Chondrocyte (in vitro differentiated cells): ENCODE measurements at regions not wholly inside any gene's neighbourhood (a gene's known extent, or its start where the extent isn't known, plus 50 kb on each side); places are given as distances from the start of the nearest gene placed in this dataset.
A peak's percentile ranks its signal among the peaks of the same experiment; 100 is the strongest.
"Not testable (repeated sequence)": the region's sequence is repeated elsewhere in the genome, so short reads cannot be mapped to it uniquely, and the experiment has no call there.

Experiments used
- DNase-seq: peaks from one replicate; pipeline ENCODE4 v3.0.0; 2021; ENCODE audit warnings: mixed read lengths, low spot score
- H3K27ac Mint-ChIP-seq: one replicate; pipeline ENCODE4 v1.8.0; 2021; ENCODE audit warnings: mild to moderate bottlenecking, moderate library complexity, mixed read lengths; ENCODE audit not compliant: unreplicated experiment
- H3K27me3 Mint-ChIP-seq: 2 replicates; pipeline ENCODE4 v1.8.0; 2021; ENCODE audit warnings: low read depth, mixed read lengths
- H3K36me3 Mint-ChIP-seq: 2 replicates; pipeline ENCODE4 v1.8.0; 2021; ENCODE audit warnings: low read depth, mixed read lengths
- H3K4me1 Mint-ChIP-seq: 2 replicates; pipeline ENCODE4 v1.8.0; 2021; ENCODE audit warnings: low read depth, mild to moderate bottlenecking, mixed read lengths
- H3K4me3 Mint-ChIP-seq: one replicate; pipeline ENCODE4 v1.8.0; 2021; ENCODE audit warnings: mild to moderate bottlenecking, moderate library complexity, mixed read lengths; ENCODE audit not compliant: unreplicated experiment
- H3K9me3 Mint-ChIP-seq: 2 replicates; pipeline ENCODE4 v1.8.0; 2021; ENCODE audit warnings: low read depth, mixed read lengths
- TF ChIP-seq, protein P1 (sequence below): fragments of 200-600 bp; sonication (generic); IDR thresholded peaks from 2 replicates; pipeline ENCODE4 v1.5.0; 2021; ENCODE audit warnings: antibody characterized with exemption, mild to moderate bottlenecking, moderate library complexity

DNA sequence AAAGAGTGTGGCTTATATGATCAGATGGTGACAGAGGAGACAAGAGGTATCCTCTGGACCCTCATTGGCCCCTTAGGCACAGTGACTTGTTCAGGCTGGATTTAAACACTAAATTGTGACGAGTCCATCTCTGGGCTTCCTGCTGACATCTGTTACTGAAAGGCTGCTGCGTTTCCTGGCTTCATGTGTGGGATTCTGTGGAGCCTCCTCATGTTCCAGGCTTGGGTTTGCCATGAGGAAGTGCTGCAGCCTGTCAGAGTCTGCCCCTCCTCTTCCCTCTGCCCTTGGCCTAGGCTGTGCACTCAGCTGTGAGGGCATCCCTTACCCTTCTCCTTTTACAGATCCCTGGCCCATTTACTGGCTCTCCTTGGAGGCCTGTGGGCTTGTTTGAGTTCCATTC, 159.1 kb upstream of the TTC29 start:
- Mint-ChIP-seq H3K4me1 (peaks cover 63% of the 10 kb centered on the region), H3K9me3 (peaks cover 11% of the 10 kb centered on the region), H3K27me3 (no peaks in the 10 kb centered on the region)

DNA sequence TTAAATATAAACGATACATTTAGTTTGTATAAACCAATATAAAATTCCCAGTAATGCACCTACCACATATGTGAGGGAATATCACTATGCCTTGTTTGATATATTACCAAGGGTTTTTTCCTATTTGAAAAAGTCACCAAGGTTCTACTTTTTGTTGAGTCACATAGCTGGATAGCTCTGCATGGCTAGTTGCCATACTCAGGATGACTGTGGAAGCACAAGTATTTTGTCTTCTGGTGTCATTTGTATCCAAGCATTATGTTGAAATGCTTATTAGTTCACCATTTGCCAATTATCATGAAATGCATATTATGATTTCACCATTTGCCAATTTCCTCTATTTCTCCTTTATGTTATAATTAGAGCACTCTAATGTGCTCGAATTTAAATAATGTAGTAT, 162.7 kb upstream of the TTC29 start:
- TF ChIP-seq, protein P1, sequence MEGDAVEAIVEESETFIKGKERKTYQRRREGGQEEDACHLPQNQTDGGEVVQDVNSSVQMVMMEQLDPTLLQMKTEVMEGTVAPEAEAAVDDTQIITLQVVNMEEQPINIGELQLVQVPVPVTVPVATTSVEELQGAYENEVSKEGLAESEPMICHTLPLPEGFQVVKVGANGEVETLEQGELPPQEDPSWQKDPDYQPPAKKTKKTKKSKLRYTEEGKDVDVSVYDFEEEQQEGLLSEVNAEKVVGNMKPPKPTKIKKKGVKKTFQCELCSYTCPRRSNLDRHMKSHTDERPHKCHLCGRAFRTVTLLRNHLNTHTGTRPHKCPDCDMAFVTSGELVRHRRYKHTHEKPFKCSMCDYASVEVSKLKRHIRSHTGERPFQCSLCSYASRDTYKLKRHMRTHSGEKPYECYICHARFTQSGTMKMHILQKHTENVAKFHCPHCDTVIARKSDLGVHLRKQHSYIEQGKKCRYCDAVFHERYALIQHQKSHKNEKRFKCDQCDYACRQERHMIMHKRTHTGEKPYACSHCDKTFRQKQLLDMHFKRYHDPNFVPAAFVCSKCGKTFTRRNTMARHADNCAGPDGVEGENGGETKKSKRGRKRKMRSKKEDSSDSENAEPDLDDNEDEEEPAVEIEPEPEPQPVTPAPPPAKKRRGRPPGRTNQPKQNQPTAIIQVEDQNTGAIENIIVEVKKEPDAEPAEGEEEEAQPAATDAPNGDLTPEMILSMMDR = no peak
- H3K27me3 Mint-ChIP-seq = no peaks in the 10 kb centered on the region
- H3K27ac Mint-ChIP-seq = no peak overlapping the region
- DNase-seq = no peak
- peaks cover 15% of the 10 kb centered on the region for H3K9me3 Mint-ChIP-seq
- H3K36me3 Mint-ChIP-seq = peaks cover 2% of the 10 kb centered on the region
- H3K4me3 Mint-ChIP-seq = no peak overlapping the region
- peaks cover 46% of the 10 kb centered on the region for H3K4me1 Mint-ChIP-seq

More for the DNA sequence above, 159.1 kb upstream of the TTC29 start:
- Mint-ChIP-seq H3K36me3 (no peaks in the 10 kb centered on the region), H3K4me3 (no peak overlapping the region), H3K27ac (peak overlapping the region; percentile 99)
- no peak for DNase-seq
- TF ChIP-seq, protein P1 = no peak

DNA sequence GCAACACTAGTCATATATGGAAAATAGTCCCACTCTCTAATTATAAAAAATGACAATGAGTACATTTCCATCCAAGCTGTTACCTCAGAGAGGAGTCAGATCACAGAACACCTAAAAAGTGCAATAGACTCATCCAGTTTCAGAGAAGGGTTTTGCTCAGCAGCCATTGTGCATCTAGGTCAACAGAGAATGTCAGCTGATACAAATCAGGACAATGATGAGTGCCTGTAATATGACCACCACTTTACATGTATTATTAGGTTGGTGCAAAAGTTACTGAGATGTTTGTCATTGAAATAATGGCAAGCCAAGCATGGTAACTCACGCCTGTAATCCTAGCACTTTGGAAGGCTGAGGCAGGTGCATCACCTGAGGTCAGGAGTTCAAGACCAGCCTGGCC, 164.1 kb upstream of the TTC29 start:
- no peak overlapping the region for H3K4me3 Mint-ChIP-seq
- peaks cover 21% of the 10 kb centered on the region for H3K9me3 Mint-ChIP-seq
- TF ChIP-seq, protein P1 = no peak
- peaks cover 10% of the 10 kb centered on the region for H3K36me3 Mint-ChIP-seq
- H3K27me3 Mint-ChIP-seq = no peaks in the 10 kb centered on the region
- H3K27ac Mint-ChIP-seq = no peak overlapping the region
- H3K4me1 Mint-ChIP-seq = peaks cover 33% of the 10 kb centered on the region
- no peak for DNase-seq

DNA sequence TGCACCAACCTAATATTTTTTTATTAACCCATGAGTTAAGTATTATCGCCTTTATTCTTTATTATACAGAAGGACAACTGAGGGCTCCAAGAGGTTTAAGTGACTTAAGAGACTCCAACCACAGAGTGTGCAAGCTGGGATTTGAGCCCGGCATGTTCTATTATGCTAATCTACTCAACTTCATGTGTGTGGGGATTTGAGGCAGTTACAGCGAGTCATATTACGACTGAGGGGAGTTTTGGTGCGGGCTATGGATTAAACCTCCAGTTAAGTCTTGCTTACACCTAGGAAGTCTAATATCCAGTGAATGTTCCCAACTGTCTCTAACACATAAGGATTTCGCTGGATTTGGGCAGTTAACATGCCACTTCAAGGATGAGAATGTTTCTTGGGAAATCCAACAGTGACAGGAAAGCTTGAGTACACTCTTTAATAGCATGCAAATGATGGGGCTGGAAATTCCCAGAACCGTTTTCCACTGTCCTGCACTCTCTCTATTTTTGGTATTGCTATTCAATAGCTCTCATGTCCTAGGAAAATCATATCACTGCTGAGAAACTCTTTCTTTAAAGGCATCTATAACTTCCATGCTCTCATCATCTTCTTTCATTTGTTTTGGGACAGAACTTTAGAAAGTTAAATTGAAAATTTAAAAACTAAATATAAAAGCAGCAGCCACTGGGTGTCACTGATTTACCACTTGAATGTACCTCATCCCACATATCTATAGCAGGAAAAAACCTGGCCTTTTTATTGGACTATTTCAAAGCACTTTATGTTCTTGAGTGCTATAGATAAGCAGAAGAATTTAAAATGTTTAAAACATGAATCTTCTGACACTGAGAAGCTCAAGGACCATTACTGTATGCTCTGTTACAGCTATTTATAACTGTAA, 165.1 kb upstream of the TTC29 start:
- TF ChIP-seq, protein P1 = peak; percentile 88
- peak overlapping the region; percentile 53 for H3K27ac Mint-ChIP-seq
- H3K4me1 Mint-ChIP-seq = peaks cover 23% of the 10 kb centered on the region
- no peaks in the 10 kb centered on the region for H3K27me3 Mint-ChIP-seq
- H3K36me3 Mint-ChIP-seq = peaks cover 12% of the 10 kb centered on the region
- H3K4me3 Mint-ChIP-seq = no peak overlapping the region
- peaks cover 24% of the 10 kb centered on the region for H3K9me3 Mint-ChIP-seq
- no peak for DNase-seq

DNA sequence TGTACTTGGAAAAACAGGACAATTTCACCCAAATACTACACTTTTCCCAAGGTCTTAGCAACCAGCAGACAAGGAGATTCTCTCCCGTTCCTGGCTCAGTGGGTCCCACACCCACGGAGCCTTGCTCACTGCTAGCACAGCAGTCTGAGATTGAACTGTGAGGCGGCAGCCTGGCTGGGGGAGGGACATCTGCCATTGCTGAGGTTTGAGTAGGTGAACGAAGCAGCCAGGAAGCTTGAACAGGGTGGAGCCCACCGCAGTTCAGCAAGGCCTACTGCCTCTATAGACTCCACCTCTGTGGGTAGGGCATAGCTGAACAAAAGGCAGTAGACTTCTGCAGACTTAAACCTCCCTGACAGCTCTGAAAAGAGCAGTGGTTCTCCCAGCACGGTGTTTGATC, 166.5 kb upstream of the TTC29 start:
- H3K36me3 Mint-ChIP-seq = peaks cover 12% of the 10 kb centered on the region
- H3K9me3 Mint-ChIP-seq = peaks cover 17% of the 10 kb centered on the region
- not testable (repeated sequence) for DNase-seq, H3K4me3 Mint-ChIP-seq, H3K27me3 Mint-ChIP-seq, H3K27ac Mint-ChIP-seq
- H3K4me1 Mint-ChIP-seq = peaks cover 20% of the 10 kb centered on the region

DNA sequence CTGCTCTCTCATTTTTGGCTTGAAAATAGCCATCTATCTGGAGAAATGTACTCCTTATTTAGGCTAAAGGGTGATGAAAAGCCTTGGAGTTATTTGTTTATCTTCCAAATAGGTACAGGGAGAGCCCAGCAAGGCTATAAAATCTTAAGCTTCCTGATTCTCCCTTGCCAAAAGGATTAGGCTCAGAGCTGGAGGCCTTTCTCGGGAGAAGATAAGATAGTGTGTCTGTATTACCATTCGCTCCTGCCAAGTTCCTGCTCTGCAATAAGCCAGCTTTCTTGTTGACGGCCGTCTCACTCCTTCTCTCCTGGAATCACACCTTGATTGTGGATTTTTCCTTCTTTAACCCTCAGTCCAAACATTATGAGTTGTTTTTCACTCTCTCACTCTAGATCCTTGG, 171.8 kb upstream of the TTC29 start:
- Mint-ChIP-seq H3K4me1 (peaks cover 29% of the 10 kb centered on the region), H3K4me3 (no peak overlapping the region), H3K9me3 (peaks cover 13% of the 10 kb centered on the region), H3K27me3 (no peaks in the 10 kb centered on the region), H3K27ac (peak overlapping the region; percentile 22), H3K36me3 (peaks cover 12% of the 10 kb centered on the region)
- TF ChIP-seq, protein P1 = no peak
- no peak for DNase-seq
